H1 (cell line): ENCODE measurements at regions not wholly inside any gene's neighbourhood (a gene's known extent, or its start where the extent isn't known, plus 50 kb on each side); places are given as distances from the start of the nearest gene placed in this dataset.

Experiments
- RAD21 ChIP-seq, 2 experiments: IDR thresholded peaks in 1 of 2; conservative IDR thresholded peaks in 1 of 2; 2 replicates each; pipeline ENCODE4 v1.6.1; 2011; ENCODE audit warnings: low read depth in 2 of 2, low read length in 2 of 2, improper control_type of control experiment in 1 of 2, inconsistent platforms in 1 of 2, mild to moderate bottlenecking in 1 of 2, moderate library complexity in 1 of 2

GRCh38 chr11:93089474-93090102, 108.2 kb downstream of the SLC36A4 start (continued):
- TF ChIP-seq RAD21 (IDR thresholded peaks at IDR 0.05 in 1 of 2, conservative IDR thresholded peaks at IDR 0.05 in 1 of 2; ENCODE audit: low read depth in 2 of 2, low read length in 2 of 2) = peak; percentile 54 to 70
